Karpas-422 (cell line): ENCODE measurements at regions not wholly inside any gene's neighbourhood (a gene's known extent, or its start where the extent isn't known, plus 50 kb on each side); places are given as distances from the start of the nearest gene placed in this dataset.

ENCODE experiments used
- DNase-seq: peaks from one replicate; pipeline ENCODE4 v3.0.0-alpha.2; 2015
- H2AFZ ChIP-seq: fragments of 200-600 bp; sonication (generic); 2 replicates; pipeline ENCODE4 v1.6.1; 2014; ENCODE audit warnings: antibody characterized with exemption, low read length, mixed read lengths
- H3K27ac ChIP-seq: fragments of 200-600 bp; sonication (generic); 2 replicates; pipeline ENCODE4 v1.5.1; 2014; ENCODE audit warnings: mild to moderate bottlenecking, low read length, moderate library complexity
- H3K27me3 ChIP-seq: fragments of 200-600 bp; sonication (generic); 2 replicates; pipeline ENCODE4 v1.6.1; 2014; ENCODE audit warnings: low read length, mixed read lengths
- H3K36me3 ChIP-seq: fragments of 200-600 bp; sonication (generic); 2 replicates; pipeline ENCODE4 v1.6.1; 2014; ENCODE audit warnings: low read length, mixed read lengths; ENCODE audit not compliant: insufficient read depth
- H3K4me1 ChIP-seq: fragments of 200-600 bp; sonication (generic); 2 replicates; pipeline ENCODE4 v1.6.1; 2014; ENCODE audit warnings: mild to moderate bottlenecking, low read length, mixed read lengths
- H3K4me2 ChIP-seq: fragments of 200-600 bp; sonication (generic); 2 replicates; pipeline ENCODE4 v1.6.1; 2014; ENCODE audit warnings: low read length, low read depth, mild to moderate bottlenecking; ENCODE audit not compliant: poor library complexity, severe bottlenecking
- H3K4me3 ChIP-seq: fragments of 200-600 bp; sonication (generic); 2 replicates; pipeline ENCODE4 v1.5.1; 2014; ENCODE audit warnings: mild to moderate bottlenecking, antibody characterized with exemption, low read length, mixed read lengths
- H3K79me2 ChIP-seq: fragments of 200-600 bp; sonication (generic); 2 replicates; pipeline ENCODE4 v1.6.1; 2014; ENCODE audit warnings: mild to moderate bottlenecking, low read length, mixed read lengths
- H3K9ac ChIP-seq: fragments of 200-600 bp; sonication (generic); 2 replicates; pipeline ENCODE4 v1.6.0; 2014; ENCODE audit warnings: low read length
- H3K9me2 ChIP-seq: fragments of 200-600 bp; sonication (generic), shearing (Covaris generic); replicated peaks from 2 replicates; pipeline ENCODE4 v1.6.0; 2014; ENCODE audit warnings: mild to moderate bottlenecking, low read length, moderate library complexity; ENCODE audit not compliant: insufficient read depth
- H3K9me3 ChIP-seq: fragments of 300-700, 200-600 bp; sonication (generic); 2 replicates; pipeline ENCODE4 v1.6.1; 2014; ENCODE audit warnings: low read length, mixed read lengths
- H4K20me1 ChIP-seq: fragments of 200-600 bp; sonication (generic); 2 replicates; pipeline ENCODE4 v1.6.1; 2014; ENCODE audit warnings: mild to moderate bottlenecking, antibody characterized with exemption, low read length, low read depth; ENCODE audit not compliant: insufficient read depth

DNA sequence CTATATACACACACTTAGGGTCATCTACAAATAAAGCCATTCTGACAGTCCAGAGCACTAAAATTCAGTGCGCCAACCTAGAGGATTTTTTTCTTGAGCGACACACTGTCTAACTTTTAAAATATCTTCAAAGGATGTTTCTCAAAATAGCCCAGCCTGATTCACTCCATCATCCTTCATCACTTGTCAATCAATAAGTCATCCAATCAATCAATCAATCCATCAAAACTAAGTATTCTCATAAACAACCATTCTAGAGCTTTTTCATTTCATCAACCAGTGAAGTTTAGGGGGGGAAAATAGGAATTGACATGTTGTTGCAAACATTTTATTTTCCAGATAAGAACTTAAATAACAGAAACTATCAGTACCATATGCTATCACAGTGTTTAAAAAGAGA, 183.2 kb downstream of the HDGFL1 start:
- H3K9me2 ChIP-seq, result no peaks in the 10 kb centered on the region
- DNase-seq, result no peak
- no peak overlapping the region for H2AFZ ChIP-seq

DNA sequence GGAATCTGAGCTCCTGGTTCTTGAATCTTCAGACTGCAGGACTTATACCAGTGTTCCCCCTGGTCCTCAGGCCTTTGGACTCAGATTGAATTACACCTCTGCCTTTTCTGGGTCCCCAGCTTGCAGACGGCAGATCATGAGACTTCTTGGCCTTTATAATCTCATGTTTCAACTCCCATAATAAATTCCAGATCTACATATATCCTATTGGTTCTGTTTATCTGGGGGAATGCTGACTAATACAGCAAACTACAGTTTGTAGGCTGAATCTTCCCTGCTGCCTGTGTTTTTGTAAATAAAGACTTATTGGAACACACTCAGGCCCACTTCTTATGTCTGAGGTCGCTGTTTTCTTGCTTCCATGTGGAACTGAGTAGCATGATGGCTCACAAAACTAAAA, 184.7 kb downstream of the HDGFL1 start:
- H2AFZ ChIP-seq, result no peak overlapping the region
- no peaks in the 10 kb centered on the region for H3K27me3 ChIP-seq
- no peaks in the 10 kb centered on the region for H4K20me1 ChIP-seq
- H3K9me3 ChIP-seq, result 0 out of 2 replicates have a peak, but pooled peaks cover 4% of the 10 kb centered on the region
- no peak overlapping the region for H3K9ac ChIP-seq
- DNase-seq, result no peak
- H3K79me2 ChIP-seq, result no peaks in the 10 kb centered on the region
- H3K36me3 ChIP-seq, result no peaks in the 10 kb centered on the region
- H3K4me3 ChIP-seq, result no peak overlapping the region
- H3K4me2 ChIP-seq, result no peak overlapping the region
- no peak overlapping the region for H3K27ac ChIP-seq
- H3K4me1 ChIP-seq, result no peaks in the 10 kb centered on the region
- no peaks in the 10 kb centered on the region for H3K9me2 ChIP-seq

More for the DNA sequence above, 183.2 kb downstream of the HDGFL1 start:
- Histone ChIP-seq H3K79me2 (no peaks in the 10 kb centered on the region), H3K36me3 (no peaks in the 10 kb centered on the region), H4K20me1 (no peaks in the 10 kb centered on the region), H3K4me2 (no peak overlapping the region), H3K4me3 (no peak overlapping the region), H3K9ac (no peak overlapping the region), H3K27ac (no peak overlapping the region), H3K9me3 (no peaks in the 10 kb centered on the region), H3K4me1 (no peaks in the 10 kb centered on the region), H3K27me3 (no peaks in the 10 kb centered on the region)

DNA sequence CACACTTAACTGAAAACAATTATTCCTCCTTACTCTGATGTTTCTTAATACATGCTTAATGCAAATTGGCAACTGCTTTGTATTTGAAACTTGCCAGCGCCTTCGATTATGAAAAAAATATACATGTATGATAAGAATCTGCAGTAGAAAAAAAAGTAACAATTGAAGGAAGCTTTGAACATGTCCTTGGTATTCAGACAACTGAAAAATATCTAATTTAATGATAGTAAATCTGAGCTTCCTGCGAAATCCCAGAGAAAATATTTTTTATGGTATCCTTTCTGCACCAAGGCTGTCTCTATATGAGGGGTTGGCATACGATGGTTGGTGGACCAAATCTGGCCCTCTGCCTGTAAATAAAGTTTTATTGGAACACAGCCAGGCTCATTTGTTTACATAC, 186.2 kb downstream of the HDGFL1 start:
- 0 out of 2 replicates have a peak, but pooled peaks cover 4% of the 10 kb centered on the region for H3K9me3 ChIP-seq
- H3K27ac ChIP-seq, result no peak overlapping the region
- no peaks in the 10 kb centered on the region for H3K36me3 ChIP-seq
- no peak overlapping the region for H2AFZ ChIP-seq
- H3K27me3 ChIP-seq, result no peaks in the 10 kb centered on the region
- no peaks in the 10 kb centered on the region for H3K4me1 ChIP-seq
- H3K9me2 ChIP-seq, result no peaks in the 10 kb centered on the region
- H3K4me2 ChIP-seq, result no peak overlapping the region
- H4K20me1 ChIP-seq, result no peaks in the 10 kb centered on the region
- no peak overlapping the region for H3K4me3 ChIP-seq
- no peak for DNase-seq
- no peak overlapping the region for H3K9ac ChIP-seq
- H3K79me2 ChIP-seq, result no peaks in the 10 kb centered on the region

DNA sequence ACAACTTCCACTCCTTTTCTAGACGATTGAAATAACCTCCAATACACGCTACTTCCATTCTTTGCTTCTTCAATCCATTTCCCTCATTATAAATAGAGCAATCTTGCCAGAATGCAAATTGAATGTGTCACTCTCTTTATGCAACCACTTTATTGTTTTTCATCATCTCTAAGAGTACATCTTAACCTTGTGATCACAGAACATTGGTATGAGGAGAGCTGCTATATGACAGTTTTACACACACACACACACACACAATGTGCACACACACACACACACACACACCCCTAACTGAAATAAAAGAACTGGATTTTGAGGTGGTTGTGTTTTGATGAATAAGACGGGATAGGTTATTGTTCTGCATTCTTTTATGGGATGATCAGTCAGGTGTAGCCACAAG, 187.0 kb downstream of the HDGFL1 start:
- H3K9me3 ChIP-seq, result 0 out of 2 replicates have a peak, but pooled peaks cover 4% of the 10 kb centered on the region
- H3K27ac ChIP-seq, result no peak overlapping the region
- H3K9me2 ChIP-seq, result no peaks in the 10 kb centered on the region
- no peak overlapping the region for H3K9ac ChIP-seq
- H3K36me3 ChIP-seq, result no peaks in the 10 kb centered on the region
- no peaks in the 10 kb centered on the region for H3K27me3 ChIP-seq
- H3K4me1 ChIP-seq, result no peaks in the 10 kb centered on the region
- H3K4me2 ChIP-seq, result no peak overlapping the region
- no peak overlapping the region for H2AFZ ChIP-seq
- H4K20me1 ChIP-seq, result no peaks in the 10 kb centered on the region
- DNase-seq, result no peak
- no peak overlapping the region for H3K4me3 ChIP-seq
- H3K79me2 ChIP-seq, result no peaks in the 10 kb centered on the region

DNA sequence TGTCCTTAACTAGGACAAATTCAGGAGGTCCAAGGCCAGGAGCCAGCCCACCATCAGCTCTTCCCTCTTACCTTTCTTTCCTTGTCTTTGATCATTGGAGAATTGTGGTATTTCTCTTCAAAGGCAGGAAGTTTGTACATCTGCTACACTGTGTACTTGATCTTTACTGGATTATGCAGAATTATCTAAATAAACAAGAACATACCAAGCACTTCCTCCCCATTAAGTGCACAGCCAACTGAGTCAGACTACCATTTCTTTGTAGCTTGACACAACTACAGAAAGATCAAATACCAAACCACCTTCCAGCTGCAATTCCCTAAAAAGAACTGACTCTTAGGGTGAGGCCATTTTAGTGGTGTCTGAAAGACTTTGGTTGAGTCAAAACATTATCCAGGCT, 195.1 kb downstream of the HDGFL1 start:
- H3K36me3 ChIP-seq, result no peaks in the 10 kb centered on the region
- peaks cover 3% of the 10 kb centered on the region; the same call in 1 of the 2 replicates for H3K9me3 ChIP-seq
- no peak overlapping the region for H3K9ac ChIP-seq
- no peak overlapping the region for H2AFZ ChIP-seq
- no peaks in the 10 kb centered on the region for H3K79me2 ChIP-seq
- no peak overlapping the region for H3K4me3 ChIP-seq
- DNase-seq, result no peak
- H3K4me1 ChIP-seq, result no peaks in the 10 kb centered on the region
- H3K27ac ChIP-seq, result no peak overlapping the region
- 0 out of 2 replicates have a peak, but pooled peaks cover 3% of the 10 kb centered on the region for H3K9me2 ChIP-seq
- H3K4me2 ChIP-seq, result no peak overlapping the region
- H3K27me3 ChIP-seq, result no peaks in the 10 kb centered on the region
- no peaks in the 10 kb centered on the region for H4K20me1 ChIP-seq

DNA sequence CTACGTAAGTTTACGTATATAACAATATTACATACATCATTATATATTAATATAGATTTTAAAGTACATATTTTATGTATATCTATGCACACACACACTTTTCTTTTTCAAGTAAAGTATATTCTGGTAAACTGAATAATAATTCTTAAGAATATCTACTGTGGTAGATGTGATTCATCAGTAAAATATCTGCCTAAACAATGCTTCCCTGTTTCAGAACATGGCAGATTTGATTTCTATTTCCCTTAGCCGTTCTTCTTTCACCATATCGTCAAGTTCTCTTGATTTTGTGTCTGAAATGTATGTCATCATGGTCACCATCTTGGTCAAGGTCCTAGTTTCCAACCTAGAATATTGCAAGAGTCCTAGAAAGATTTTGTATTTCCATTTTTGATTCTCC, 195.6 kb downstream of the HDGFL1 start:
- Histone ChIP-seq H3K4me1 (no peaks in the 10 kb centered on the region), H3K9me3 (peaks cover 3% of the 10 kb centered on the region), H3K27me3 (no peaks in the 10 kb centered on the region), H3K36me3 (no peaks in the 10 kb centered on the region), H3K4me3 (no peak overlapping the region), H3K4me2 (no peak overlapping the region), H3K9ac (no peak overlapping the region), H2AFZ (no peak overlapping the region), H3K79me2 (no peaks in the 10 kb centered on the region), H4K20me1 (no peaks in the 10 kb centered on the region), H3K27ac (no peak overlapping the region), H3K9me2 (0 out of 2 replicates have a peak, but pooled peaks cover 3% of the 10 kb centered on the region)
- DNase-seq, result no peak

DNA sequence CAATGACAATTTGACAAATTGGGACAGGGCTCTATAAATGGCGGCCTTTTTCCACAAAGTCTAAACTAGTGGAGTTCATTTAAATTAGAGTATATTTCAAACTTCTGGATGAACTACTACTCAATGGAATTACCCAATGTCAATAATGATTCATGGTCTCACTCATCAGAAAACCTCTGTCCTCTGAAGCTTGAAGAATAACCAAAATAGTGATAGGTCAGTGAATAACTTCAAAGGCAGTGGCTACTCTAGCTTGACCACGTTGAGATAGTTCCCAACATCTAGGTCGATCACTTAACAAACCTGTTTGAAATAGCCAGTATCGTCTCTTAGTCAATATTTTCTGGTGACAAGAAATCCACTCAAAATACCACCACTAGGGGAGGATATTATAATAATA, 197.6 kb downstream of the HDGFL1 start:
- Histone ChIP-seq H3K4me1 (no peaks in the 10 kb centered on the region), H3K9me3 (peaks cover 3% of the 10 kb centered on the region), H2AFZ (no peak overlapping the region), H4K20me1 (no peaks in the 10 kb centered on the region), H3K4me2 (no peak overlapping the region), H3K27me3 (no peaks in the 10 kb centered on the region), H3K4me3 (no peak overlapping the region), H3K9ac (no peak overlapping the region), H3K79me2 (no peaks in the 10 kb centered on the region), H3K36me3 (no peaks in the 10 kb centered on the region), H3K9me2 (0 out of 2 replicates have a peak, but pooled peaks cover 3% of the 10 kb centered on the region), H3K27ac (no peak overlapping the region)
- DNase-seq, result no peak

DNA sequence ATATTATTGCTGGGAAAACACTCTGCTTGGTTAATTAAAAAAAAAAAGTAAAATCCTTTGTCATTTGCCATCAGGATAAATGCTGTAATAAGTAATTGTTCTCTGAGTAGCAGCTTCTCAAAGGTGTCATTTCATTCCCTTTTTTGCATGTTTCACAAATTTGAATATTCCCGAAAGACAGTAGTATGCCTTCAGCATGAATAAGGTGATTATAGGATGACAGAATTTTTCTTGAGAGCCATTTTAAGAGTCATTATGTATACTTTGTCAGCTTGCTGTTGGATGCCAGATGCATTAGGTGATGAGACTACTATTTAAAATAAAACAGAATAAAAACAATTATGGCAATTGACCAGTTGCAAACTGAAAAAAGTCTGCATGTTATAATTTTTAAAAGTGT, 200.7 kb downstream of the HDGFL1 start:
- Histone ChIP-seq H3K4me1 (no peaks in the 10 kb centered on the region), H3K9me2 (no peaks in the 10 kb centered on the region), H3K4me3 (no peak overlapping the region), H3K27ac (no peak overlapping the region), H2AFZ (no peak overlapping the region), H3K9me3 (peaks cover 2% of the 10 kb centered on the region; the same call in 1 of the 2 replicates), H3K36me3 (no peaks in the 10 kb centered on the region), H3K9ac (no peak overlapping the region), H3K4me2 (no peak overlapping the region), H3K27me3 (no peaks in the 10 kb centered on the region), H4K20me1 (no peaks in the 10 kb centered on the region), H3K79me2 (no peaks in the 10 kb centered on the region)
- no peak for DNase-seq

DNA sequence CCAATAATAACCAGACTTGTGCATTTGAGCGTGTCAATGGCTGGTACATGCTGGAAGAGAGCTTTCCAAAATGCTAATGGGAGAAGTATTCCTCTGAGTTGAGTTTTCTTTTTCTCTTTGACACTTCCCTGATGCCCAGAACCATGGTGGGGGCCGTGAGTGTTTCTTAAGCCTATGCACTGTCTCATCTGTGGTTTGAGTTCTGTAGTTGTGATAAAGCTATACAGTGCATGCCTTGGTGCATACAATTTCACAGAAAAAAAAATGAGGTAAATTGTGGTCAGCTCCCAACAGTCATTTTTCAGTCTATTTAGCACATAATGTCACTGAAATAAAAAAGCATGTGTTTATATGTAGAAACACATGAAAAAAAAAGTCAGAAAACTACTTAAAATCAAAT, 204.8 kb downstream of the HDGFL1 start:
- Histone ChIP-seq H3K4me1 (no peaks in the 10 kb centered on the region), H3K4me3 (no peak overlapping the region), H3K27ac (no peak overlapping the region), H3K9ac (no peak overlapping the region), H2AFZ (no peak overlapping the region), H3K9me2 (no peaks in the 10 kb centered on the region), H3K27me3 (no peaks in the 10 kb centered on the region), H3K79me2 (no peaks in the 10 kb centered on the region), H3K4me2 (no peak overlapping the region), H3K9me3 (peaks cover 6% of the 10 kb centered on the region), H4K20me1 (no peaks in the 10 kb centered on the region), H3K36me3 (no peaks in the 10 kb centered on the region)
- DNase-seq, result no peak
